ENCODE measurements at regions not wholly inside any gene's neighbourhood (a gene's known extent, or its start where the extent isn't known, plus 50 kb on each side); places are given as distances from the start of the nearest gene placed in this dataset.

GRCh38 chr16:86806181-86806837 is 228.0 kb downstream of the FOXL1 start:
- DNase-seq (ENCODE audit: low read depth): no peak

- DNase-seq (ENCODE audit: low read depth): no peak
These were observed 228.5 kb downstream of the FOXL1 start for GRCh38 chr16:86806838-86807351.

DNA sequence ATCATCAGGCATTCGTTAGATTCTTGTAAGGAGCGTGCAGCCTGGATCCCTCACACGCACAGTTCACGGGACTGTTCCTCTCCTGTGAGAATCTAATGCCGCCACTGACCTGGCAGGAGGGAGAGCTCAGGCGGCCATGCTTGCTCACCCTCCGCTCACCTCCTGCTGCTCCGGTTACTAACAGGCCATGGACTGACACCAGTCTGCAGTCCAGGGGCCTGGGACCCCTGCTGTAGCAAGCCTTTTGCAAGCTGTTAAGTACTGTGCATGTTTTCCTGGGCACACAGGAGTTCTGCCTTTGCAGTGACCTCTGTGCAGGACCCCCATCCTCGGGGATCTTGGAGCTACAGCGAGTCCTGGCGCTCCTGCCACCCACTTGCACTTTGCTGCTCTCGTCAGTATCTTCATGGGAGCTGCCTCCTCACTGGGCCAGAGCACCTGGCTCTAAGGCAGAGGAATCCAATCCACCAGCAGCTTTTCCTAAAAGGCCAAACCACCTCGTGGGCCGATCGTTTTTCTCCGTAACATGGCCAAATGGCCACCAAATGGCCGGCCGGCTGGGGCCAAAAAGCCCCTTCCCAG is 230.6 kb downstream of the FOXL1 start:
- DNase-seq (ENCODE audit: low read depth): no peak

DNA sequence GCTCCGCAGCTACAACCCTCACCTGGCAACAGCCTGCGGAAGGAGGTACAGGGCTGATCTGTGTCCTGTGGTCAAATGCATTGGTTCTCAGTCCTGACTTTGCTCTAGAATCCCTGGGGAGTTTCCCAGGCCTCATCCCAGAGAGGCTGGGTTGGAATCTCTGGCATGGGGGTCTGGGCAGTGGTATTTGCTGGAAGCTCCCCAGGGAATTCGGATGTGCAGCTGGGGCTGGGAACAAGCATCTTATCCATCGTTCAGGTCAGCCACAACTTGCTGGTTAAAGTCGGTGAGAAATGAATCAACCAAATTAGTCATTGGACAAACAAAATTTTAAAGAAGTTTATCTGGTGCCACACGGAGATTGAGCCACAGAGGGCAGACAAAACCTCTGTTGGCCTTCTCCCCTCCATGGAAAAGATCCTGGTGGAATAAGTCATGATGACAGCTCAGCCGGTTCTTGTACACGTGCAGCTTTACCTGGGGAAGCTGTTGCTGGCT is 231.2 kb downstream of the FOXL1 start:
- DNase-seq (ENCODE audit: low read depth): no peak

DNA sequence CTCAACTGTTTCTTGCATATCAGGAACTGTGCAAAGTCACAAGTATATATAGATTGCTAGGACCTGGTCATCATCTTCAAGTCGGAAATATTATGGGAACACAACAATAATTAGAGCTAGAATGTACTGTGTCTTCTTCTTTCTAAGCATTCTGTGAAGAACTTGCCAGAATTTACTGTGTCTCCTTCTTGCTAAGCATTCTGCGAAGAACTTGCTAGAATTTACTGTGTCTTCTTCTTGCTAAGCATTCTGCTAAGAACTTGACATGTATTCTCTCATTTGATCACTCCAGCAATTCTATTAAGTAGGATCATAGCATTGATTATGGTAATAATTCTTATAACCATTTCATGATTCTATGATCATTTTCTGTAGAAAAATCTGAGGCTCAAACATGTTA is 231.7 kb downstream of the FOXL1 start:
- DNase-seq (ENCODE audit: low read depth): no peak

GRCh38 chr16:86812363-86812970 is 234.1 kb downstream of the FOXL1 start:
- DNase-seq (ENCODE audit: low read depth): no peak

DNA sequence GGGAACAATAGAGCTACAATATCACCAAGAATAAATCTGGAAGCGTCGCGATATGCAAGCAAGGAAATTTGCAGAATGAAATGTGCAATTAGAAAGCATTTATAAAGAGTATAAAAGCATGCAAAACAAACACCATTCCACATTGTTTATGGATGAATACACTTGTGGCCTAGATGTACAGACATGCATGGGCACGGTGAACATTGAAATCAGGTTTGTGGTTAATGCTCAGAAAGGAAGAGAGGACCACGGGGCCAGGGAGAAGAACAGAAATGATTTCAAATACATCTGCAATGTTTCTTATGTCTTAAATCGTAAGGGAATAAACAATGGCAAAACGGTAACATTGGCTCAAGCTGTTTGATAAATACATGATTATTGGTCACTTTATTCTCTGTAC is 235.9 kb downstream of the FOXL1 start:
- DNase-seq (ENCODE audit: low read depth): no peak

DNA sequence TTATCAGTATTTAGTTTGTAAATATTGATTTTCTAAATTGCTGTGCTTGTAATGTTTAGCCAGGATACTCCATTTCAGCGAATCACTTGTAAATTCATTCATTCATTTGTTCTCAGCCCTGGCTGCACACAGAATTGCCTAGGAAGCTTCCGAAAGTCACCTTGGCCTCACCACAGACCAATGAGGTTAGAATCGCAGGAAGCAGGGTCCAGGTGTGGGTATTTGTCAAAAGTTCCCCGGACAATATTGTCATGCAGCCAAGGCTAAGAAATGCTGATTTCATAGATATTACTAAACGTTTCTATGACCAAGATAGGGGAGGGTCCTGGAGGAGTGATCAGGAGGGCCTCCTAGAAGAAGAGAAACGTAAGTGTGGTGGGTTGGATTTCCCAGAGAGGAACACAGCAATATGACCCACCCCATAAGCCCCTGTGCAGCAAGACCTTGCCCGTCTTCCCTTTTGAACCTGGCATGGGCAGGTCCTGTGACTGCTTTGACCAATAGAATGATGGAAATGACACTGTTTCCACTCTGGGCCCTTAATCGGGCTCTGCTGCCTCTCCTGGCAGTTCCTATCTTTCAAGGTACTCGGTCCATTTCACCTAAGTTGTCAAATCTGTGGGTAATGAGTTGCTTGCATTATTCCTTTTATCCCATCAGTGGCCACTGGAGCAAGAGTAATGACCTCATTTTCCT is 238.7 kb downstream of the FOXL1 start:
- DNase-seq (ENCODE audit: low read depth): no peak

- no peak for DNase-seq (ENCODE audit: low read depth)
These were observed 240.6 kb downstream of the FOXL1 start for GRCh38 chr16:86818671-86819532.

GRCh38 chr16:86819533-86819892 is 241.2 kb downstream of the FOXL1 start:
- no peak for DNase-seq (ENCODE audit: low read depth)

DNA sequence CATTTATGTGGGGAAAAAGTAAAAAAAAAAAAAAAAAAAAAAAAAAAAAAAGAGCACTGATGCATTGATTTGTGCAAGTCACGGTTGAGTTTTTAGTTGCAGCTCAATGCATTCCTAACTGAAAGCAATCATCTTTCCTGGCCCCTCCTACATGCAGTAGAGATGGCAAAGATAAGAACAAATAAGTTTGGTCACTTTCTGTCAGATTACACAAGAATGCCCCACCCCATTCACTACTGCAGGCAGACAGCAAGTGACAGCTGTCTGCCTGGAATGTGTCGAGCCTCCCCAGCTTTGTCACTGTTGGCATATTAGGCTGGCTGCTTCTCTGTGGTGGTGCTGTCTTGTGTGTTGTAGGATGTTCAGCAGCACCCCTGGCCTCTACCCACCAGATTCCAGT is 243.5 kb downstream of the FOXL1 start:
- DNase-seq (ENCODE audit: low read depth): no peak

- no peak for DNase-seq (ENCODE audit: low read depth)
These were observed 244.8 kb downstream of the FOXL1 start for GRCh38 chr16:86823125-86823524.

DNA sequence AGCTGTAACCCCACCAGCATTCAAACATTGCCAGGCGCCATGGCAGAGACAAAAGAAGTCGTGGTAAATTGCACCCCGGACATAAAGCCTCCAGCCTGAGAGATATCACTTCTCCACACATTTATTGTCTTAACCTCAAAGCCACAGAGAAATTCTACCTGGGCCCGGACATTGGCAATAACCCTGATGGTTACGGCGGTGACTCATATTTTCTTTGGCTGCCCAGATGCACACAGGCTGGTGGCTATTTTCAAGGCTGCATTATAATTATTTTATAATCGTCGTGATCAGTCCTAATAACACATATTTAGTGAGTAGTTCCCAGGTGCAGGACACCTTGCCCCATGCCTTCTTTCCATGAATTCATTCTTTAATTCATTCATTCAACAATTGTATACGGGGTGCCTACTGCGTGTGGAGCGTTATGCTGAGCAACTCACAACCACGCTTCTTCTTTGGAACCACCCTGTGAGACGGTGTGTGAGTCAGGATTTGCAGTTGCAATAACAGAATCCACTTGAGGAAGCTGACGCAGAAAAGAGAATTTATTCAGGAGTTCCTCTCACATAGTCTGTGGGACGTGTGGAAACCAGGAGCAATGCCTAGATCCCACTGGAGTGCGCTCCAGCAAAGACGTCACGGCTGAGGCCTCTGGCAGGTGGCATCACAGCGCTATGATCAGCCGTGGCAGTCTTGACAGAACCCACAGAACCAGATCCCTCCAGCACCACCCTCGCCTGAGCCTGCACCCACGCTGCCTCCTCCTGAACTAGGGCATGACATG is 245.7 kb downstream of the FOXL1 start:
- DNase-seq (ENCODE audit: low read depth): no peak

- DNase-seq (ENCODE audit: low read depth): no peak
These were observed 246.5 kb downstream of the FOXL1 start for GRCh38 chr16:86824751-86825296.

GRCh38 chr16:86825631-86826030 is 247.3 kb downstream of the FOXL1 start:
- no peak for DNase-seq (ENCODE audit: low read depth)

- no peak for DNase-seq (ENCODE audit: low read depth)
These were observed 248.6 kb downstream of the FOXL1 start for GRCh38 chr16:86826941-86827340.

GRCh38 chr16:86827521-86827920 is 249.2 kb downstream of the FOXL1 start:
- no peak for DNase-seq (ENCODE audit: low read depth)

DNA sequence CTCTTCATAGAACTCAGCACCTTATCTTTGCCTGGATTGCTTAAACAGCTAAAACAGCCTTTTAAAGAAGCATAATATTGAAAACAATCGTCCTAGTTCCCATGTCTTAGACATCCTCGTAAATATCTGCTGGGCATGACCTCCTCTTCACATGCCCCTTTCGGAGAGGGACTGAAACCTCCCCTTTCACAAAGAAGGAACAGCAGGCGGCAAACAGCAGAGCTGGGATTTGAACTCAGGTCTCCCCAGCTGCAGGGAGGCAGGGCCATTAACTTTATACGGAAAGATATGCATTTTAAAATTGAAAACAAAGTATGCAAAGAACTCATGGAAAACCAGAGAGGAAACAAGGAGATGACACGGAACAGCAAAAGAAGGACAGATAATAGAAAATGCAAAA is 249.9 kb downstream of the FOXL1 start:
- no peak for DNase-seq (ENCODE audit: low read depth)

GRCh38 chr16:86828653-86829052 is 250.3 kb downstream of the FOXL1 start:
- no peak for DNase-seq (ENCODE audit: low read depth)

DNA sequence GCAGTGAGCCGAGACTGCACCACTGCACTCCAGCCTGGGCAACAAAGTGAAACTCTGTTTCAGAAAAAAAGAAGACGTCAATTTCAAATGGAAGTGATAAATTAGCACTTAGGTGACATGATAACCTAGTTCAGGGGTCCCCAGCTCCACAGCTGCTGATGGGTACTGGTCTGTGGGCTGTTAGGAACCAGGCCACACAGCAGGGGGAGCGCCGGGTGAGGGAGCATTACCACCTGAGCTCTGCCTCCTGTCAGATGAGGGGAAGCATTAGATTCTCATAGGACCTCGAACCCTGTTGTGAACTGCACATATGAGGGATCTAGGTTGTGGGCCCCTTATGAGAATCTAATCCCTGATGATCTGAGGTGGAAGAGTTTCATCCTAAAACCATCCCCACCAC is 253.0 kb downstream of the FOXL1 start:
- no peak for DNase-seq (ENCODE audit: low read depth)

DNA sequence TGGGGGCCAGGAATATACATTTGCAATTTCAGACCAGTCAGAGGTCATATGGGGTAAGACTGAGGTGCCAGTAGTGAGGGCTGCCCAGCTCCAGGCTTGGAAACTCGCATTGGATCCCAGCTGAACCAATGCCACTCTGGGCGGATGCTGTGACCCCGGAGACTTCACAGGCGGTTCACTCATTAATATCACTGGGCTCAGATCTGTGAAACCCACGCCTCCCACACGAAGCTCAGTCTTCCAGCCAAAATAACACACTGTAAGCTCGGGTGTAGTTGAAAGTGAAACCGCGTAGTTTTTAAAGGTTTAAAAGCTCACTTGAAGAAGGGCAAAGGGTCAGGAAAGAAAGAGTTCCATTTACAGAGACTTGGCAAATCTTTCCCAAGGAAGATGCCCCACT is 254.8 kb downstream of the FOXL1 start:
- DNase-seq (ENCODE audit: low read depth): no peak
